Heart right ventricle (tissue), 16 donors: ENCODE measurements at regions not wholly inside any gene's neighbourhood (a gene's known extent, or its start where the extent isn't known, plus 50 kb on each side); places are given as distances from the start of the nearest gene placed in this dataset.

Experiments used
- ATAC-seq, 8 donors: fragments of 200-7000 bp; cut with Tn5 transposase; one replicate each; pipeline ENCODE4 v1.9.1; 2020; ENCODE audit warnings: mild to moderate bottlenecking in 8 of 8, moderate library complexity in 8 of 8, moderate number of reproducible peaks in 1 of 8
- DNase-seq, 2 donors: peaks; one replicate each; pipeline ENCODE4 v3.0.0-alpha.2; 2020
- H3K27ac ChIP-seq, 10 donors: fragments of 200-600 bp; sonication (generic) in 2 of 10; one replicate each; pipeline versions ENCODE4 v1.5.0 to v1.8.0; 2020 to 2022; ENCODE audit warnings: mild to moderate bottlenecking in 3 of 10
- H3K27me3 ChIP-seq, 7 donors: fragments of 200-600 bp; one replicate each; pipeline ENCODE4 v1.8.0; 2021 to 2022; ENCODE audit warnings: mild to moderate bottlenecking in 2 of 7
- H3K36me3 ChIP-seq, 9 donors: fragments of 200-600 bp; sonication (generic) in 1 of 9; one replicate each; pipeline versions ENCODE4 v1.5.0 to v1.8.0; 2020 to 2022; ENCODE audit warnings: mild to moderate bottlenecking in 2 of 9
- H3K4me1 ChIP-seq, 9 donors: fragments of 200-600 bp; sonication (generic) in 1 of 9; one replicate each; pipeline versions ENCODE4 v1.5.0 to v1.8.0; 2020 to 2022; ENCODE audit warnings: mild to moderate bottlenecking in 4 of 9
- H3K4me3 ChIP-seq, 10 donors: fragments of 200-600 bp; sonication (generic) in 2 of 10; one replicate each; pipeline versions ENCODE4 v1.5.0 to v1.8.0; 2020 to 2022; ENCODE audit warnings: mild to moderate bottlenecking in 7 of 10, moderate library complexity in 2 of 10
- H3K9me3 ChIP-seq, 11 donors: fragments of 200-600 bp in 10 of 11; sonication (generic) in 2 of 11; one replicate each; pipeline versions ENCODE4 v1.5.0 to v1.8.0; 2013 to 2022; ENCODE audit warnings: mild to moderate bottlenecking in 2 of 11, control low read depth in 1 of 11, moderate library complexity in 1 of 11
- WGBS, 2 donors: extraction: QIAGEN DNeasy Blood & Tissue Kit; methylation state at CpG; one replicate each; pipeline ENCODE4 v1.1.7; 2013; ENCODE audit warnings: inconsistent platforms in 1 of 2; 5-methylcytosine and 5-hydroxymethylcytosine counted together
- intact Hi-C, 10 donors: fragments of 100-400 bp; cut with DNase I; formaldehyde crosslinking; loops; one replicate each; pipeline versions ENCODE4 v1.11.1 to v1.14.2; 2022
- TF ChIP-seq, protein P1 (sequence below), 9 donors: fragments of 200-600 bp; sonication (generic) in 2 of 9; IDR thresholded peaks; one replicate each; pipeline versions ENCODE4 v1.5.0 to v1.8.0; 2021 to 2022; ENCODE audit warnings: antibody characterized with exemption in 9 of 9, mild to moderate bottlenecking in 5 of 9, moderate library complexity in 1 of 9
- donor health status: Arrhythmogenic right ventricular cardiomyopathy.
- donor health status: ischemic (EF 13 %, LVEDD 7.1; RV severe dilation, severe dysfunction).
- donor health status: healthy with polysubstance abuse.
- donor health status: DM: no; HTN: yes; CAD: no.
- donor health status: DM: no; HTN: no; CAD: no.
- donor health status: ischemic (EF 25% LVEDD 6.9; RV normal size, moderate dysfunction).
- donor health status: ischemic (EF 25% LVEDD 5.7; RV mildly dilated, moderate dysfunction).
- donor health status: healthy.
- donor health status: DM: yes; HTN: yes; CAD: no.
- donor health status: Ischemic cardiomyopathy.
- donor health status: ischemic (EF 35%, LVEDD 5.7; RV mildly dilated, moderate dysfunction).
- donor health status: nonischemic (EF 11% LVEDD 7.7; RV severe dilation, severe dysfunction).
- donor health status: DM: yes; HTN: yes; CAD: no.
- donor health status: PGD.
- donor health status: ischemic (EF 29% LVEDD 5.4; RV normal size, mild dysfunction).
- donor health status: nonischemic (EF 23%, LVEDD 6.1; RV moderate dilation, normal function).

DNA sequence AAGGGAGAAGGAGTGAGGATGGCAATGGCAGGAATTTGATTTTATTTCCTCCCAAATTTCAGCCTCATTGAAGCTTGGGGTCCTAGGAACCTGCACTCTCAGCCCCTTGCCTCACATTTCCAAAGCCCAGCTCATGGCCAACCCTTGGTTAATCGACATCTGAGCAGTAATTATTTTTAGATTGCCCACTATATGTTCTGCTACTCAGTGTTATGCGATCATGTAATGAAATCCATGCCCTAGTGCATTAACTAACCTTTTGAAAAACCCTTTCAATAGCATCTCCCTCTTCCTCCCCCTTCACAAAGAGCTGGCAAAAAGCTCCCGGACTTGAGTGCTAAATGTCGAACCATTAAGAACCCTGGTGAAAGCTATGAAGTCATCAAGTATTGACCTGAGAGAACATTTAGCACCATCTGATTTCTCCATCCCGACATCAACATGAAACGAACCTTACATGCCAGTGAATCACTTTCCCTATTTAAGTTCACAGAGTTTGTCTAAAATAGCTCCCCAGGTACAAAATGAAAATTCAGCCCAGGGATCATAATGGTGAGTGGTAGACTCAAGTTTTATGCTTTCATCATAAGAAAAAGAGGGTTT is 59.2 kb upstream of the RPS6KA3 start:
- DNase-seq: no peak
- Histone ChIP-seq H3K36me3 (no peaks in the 10 kb centered on the region), H3K27ac (no peak overlapping the region), H3K4me1 (no peaks in the 10 kb centered on the region), H3K4me3 (no peak overlapping the region), H3K9me3 (no peaks in the 10 kb centered on the region), H3K27me3 (peaks cover 0 to 10% (median 0%) of the 10 kb centered on the region in 7 donors)
- 57 to 60% methylated on average over 6 of the region's 6 CpGs for WGBS, 2 donors
- ATAC-seq: no peak
- TF ChIP-seq, protein P1, sequence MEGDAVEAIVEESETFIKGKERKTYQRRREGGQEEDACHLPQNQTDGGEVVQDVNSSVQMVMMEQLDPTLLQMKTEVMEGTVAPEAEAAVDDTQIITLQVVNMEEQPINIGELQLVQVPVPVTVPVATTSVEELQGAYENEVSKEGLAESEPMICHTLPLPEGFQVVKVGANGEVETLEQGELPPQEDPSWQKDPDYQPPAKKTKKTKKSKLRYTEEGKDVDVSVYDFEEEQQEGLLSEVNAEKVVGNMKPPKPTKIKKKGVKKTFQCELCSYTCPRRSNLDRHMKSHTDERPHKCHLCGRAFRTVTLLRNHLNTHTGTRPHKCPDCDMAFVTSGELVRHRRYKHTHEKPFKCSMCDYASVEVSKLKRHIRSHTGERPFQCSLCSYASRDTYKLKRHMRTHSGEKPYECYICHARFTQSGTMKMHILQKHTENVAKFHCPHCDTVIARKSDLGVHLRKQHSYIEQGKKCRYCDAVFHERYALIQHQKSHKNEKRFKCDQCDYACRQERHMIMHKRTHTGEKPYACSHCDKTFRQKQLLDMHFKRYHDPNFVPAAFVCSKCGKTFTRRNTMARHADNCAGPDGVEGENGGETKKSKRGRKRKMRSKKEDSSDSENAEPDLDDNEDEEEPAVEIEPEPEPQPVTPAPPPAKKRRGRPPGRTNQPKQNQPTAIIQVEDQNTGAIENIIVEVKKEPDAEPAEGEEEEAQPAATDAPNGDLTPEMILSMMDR (IDR thresholded peaks at IDR 0.05): no peak
- intact Hi-C loops: no loop called here

GRCh38 chrX:20322887-20323286 is 56.2 kb upstream of the RPS6KA3 start:
- H3K4me3 ChIP-seq: no peak overlapping the region
- H3K4me1 ChIP-seq: no peaks in the 10 kb centered on the region
- no peaks in the 10 kb centered on the region for H3K36me3 ChIP-seq
- DNase-seq: no peak
- H3K27me3 ChIP-seq: peaks cover 0 to 4% (median 0%) of the 10 kb centered on the region in 7 donors
- 69 to 70% methylated on average over 5 of the region's 5 CpGs for WGBS, 2 donors
- no peaks in the 10 kb centered on the region for H3K9me3 ChIP-seq
- intact Hi-C loops: no loop called here
- TF ChIP-seq, protein P1 (IDR thresholded peaks at IDR 0.05): no peak
- ATAC-seq: no peak
- no peak overlapping the region for H3K27ac ChIP-seq

- no peaks in the 10 kb centered on the region for H3K36me3 ChIP-seq
- intact Hi-C loops: no loop called here
- no peak for DNase-seq
- TF ChIP-seq, protein P1 (IDR thresholded peaks at IDR 0.05): no peak
- H3K27me3 ChIP-seq: peaks cover 0 to 7% (median 0%) of the 10 kb centered on the region in 7 donors
- peak overlapping the region in 1 of 10 donors; percentile 56 for H3K27ac ChIP-seq
- no peak overlapping the region for H3K4me3 ChIP-seq
- no peak for ATAC-seq
- 54 to 62% methylated on average over 12 of the region's 12 CpGs for WGBS, 2 donors
- no peaks in the 10 kb centered on the region for H3K4me1 ChIP-seq
- H3K9me3 ChIP-seq: no peaks in the 10 kb centered on the region
Observed at GRCh38 chrX:20320461-20321159, 53.9 kb upstream of the RPS6KA3 start.

DNA sequence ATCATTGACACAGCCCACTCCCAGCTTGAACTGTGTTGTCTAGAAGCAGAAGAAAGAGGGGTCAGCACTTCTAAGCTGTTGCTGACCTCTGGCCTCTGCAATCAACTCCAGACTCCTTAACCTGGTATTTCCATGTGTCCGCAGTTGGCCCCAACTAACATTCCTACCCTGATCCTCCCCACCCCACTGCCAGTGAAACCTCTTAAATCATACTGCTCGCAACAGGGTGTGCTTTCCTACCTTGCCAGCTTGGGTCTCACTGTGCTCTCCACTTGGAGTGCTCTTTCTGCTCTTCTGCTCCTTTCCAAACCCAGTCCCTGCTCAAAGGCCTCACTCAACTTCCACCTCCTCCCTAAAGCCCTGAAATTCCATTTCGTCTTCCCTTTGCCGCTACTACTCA is 52.3 kb upstream of the RPS6KA3 start:
- DNase-seq: no peak
- 89 to 94% methylated on average over 4 of the region's 4 CpGs for WGBS, 2 donors
- Histone ChIP-seq H3K4me1 (no peaks in the 10 kb centered on the region), H3K4me3 (no peak overlapping the region), H3K36me3 (no peaks in the 10 kb centered on the region), H3K27ac (no peak overlapping the region), H3K27me3 (peaks cover 0 to 4% (median 0%) of the 10 kb centered on the region in 7 donors), H3K9me3 (no peaks in the 10 kb centered on the region)
- ATAC-seq: no peak
- TF ChIP-seq, protein P1 (IDR thresholded peaks at IDR 0.05): no peak
- intact Hi-C loops: no loop called here
